Endothelial cell of umbilical vein (primary cell): ENCODE measurements at regions not wholly inside any gene's neighbourhood (a gene's known extent, or its start where the extent isn't known, plus 50 kb on each side); places are given as distances from the start of the nearest gene placed in this dataset.

ENCODE experiments used
- BruUV-seq: library from RNA; stranded (reverse); fragments of 400-500 nt; replicated peaks from 2 replicates; lab custom pipeline; 2021; lab: Mats Ljungman, UMichigan
- CTCF ChIA-PET: fragments of 300-600, 350-600 bp; sonication (Branson Sonifier 250); formaldehyde crosslinking; loops from one replicate; lab custom pipeline; 2021; ENCODE audit warnings: antibody characterized with exemption, inconsistent platforms; lab: Charles Lee
- POLR2A ChIA-PET: fragments of 300-600, 350-600 bp; sonication (Branson Sonifier 250); formaldehyde crosslinking; loops from one replicate; lab custom pipeline; 2021; ENCODE audit warnings: antibody characterized with exemption, inconsistent platforms; lab: Charles Lee
- DNase-seq: peaks from one replicate; pipeline ENCODE4 v3.0.0-alpha.2; 2011; ENCODE audit warnings: low read depth, low spot score
- FAIRE-seq: peaks from 2 replicates; lab custom pipeline; 2011; peaks lifted over from hg19 to GRCh38; lab: Jason Lieb, UNC
- H2AFZ ChIP-seq: 2 replicates; pipeline ENCODE4 v1.6.0; 2012; ENCODE audit warnings: low read depth, low read length, control low read depth, inconsistent platforms
- H3K27ac ChIP-seq: 2 replicates; pipeline ENCODE4 v1.5.1; 2011; ENCODE audit warnings: low read depth, mild to moderate bottlenecking, control low read depth, low read length, moderate library complexity; ENCODE audit not compliant: insufficient read depth
- H3K27me3 ChIP-seq, 2 experiments: 2 replicates each; pipeline versions ENCODE4 v1.6.0 to v1.6.1; 2011; ENCODE audit warnings: low read length in 2 of 2, mixed read lengths in 1 of 2; ENCODE audit not compliant: control insufficient read depth in 2 of 2, insufficient read depth in 2 of 2
- H3K36me3 ChIP-seq, 2 experiments: 2 replicates in 1 of 2; 3 replicates in 1 of 2; pipeline ENCODE4 v1.5.1; 2011; ENCODE audit warnings: low read length in 2 of 2, mild to moderate bottlenecking in 1 of 2, moderate library complexity in 1 of 2; ENCODE audit not compliant: control insufficient read depth in 2 of 2, insufficient read depth in 2 of 2; ENCODE audit errors: extremely low read depth in 1 of 2
- H3K4me1 ChIP-seq: 3 replicates; pipeline ENCODE4 v1.5.1; 2011; ENCODE audit warnings: mild to moderate bottlenecking, low read length; ENCODE audit not compliant: control insufficient read depth, insufficient read depth; ENCODE audit errors: extremely low read depth
- H3K4me2 ChIP-seq: 2 replicates; pipeline ENCODE4 v1.6.1; 2011; ENCODE audit warnings: low read length, control low read depth, mixed read lengths; ENCODE audit not compliant: insufficient read depth
- H3K4me3 ChIP-seq, 3 experiments: fragments of 200-600 bp in 1 of 3; sonication (generic), shearing (Covaris generic) in 1 of 3; replicated peaks in 1 of 3; 2 replicates each; pipeline ENCODE4 v1.5.1; 2011 to 2016; ENCODE audit warnings: control low read depth in 3 of 3, low read length in 3 of 3, mild to moderate bottlenecking in 2 of 3, inconsistent platforms in 1 of 3, low read depth in 1 of 3, moderate library complexity in 1 of 3; ENCODE audit not compliant: insufficient read depth in 1 of 3
- H3K79me2 ChIP-seq: 2 replicates; pipeline ENCODE4 v1.6.0; 2012; ENCODE audit warnings: low read length, inconsistent platforms; ENCODE audit not compliant: control insufficient read depth, insufficient read depth
- H3K9ac ChIP-seq: replicated peaks from 2 replicates; pipeline ENCODE3; 2011; ENCODE audit warnings: low read length, control low read depth; ENCODE audit not compliant: insufficient read depth; ENCODE audit errors: extremely low read depth
- H3K9me1 ChIP-seq: replicated peaks from 3 replicates; pipeline ENCODE4 v1.6.0; 2011; ENCODE audit warnings: mild to moderate bottlenecking, low read length; ENCODE audit not compliant: control insufficient read depth, insufficient read depth; ENCODE audit errors: extremely low read depth
- H3K9me3 ChIP-seq: replicated peaks from 2 replicates; pipeline ENCODE4 v1.5.1; 2012; ENCODE audit warnings: low read length, inconsistent platforms; ENCODE audit not compliant: control insufficient read depth, insufficient read depth
- H4K20me1 ChIP-seq: replicated peaks from 2 replicates; pipeline ENCODE3; 2011; ENCODE audit warnings: mild to moderate bottlenecking, low read length; ENCODE audit not compliant: control insufficient read depth, insufficient read depth; ENCODE audit errors: extremely low read depth
- CTCF ChIP-seq, 2 donors: IDR thresholded peaks; 1 replicate in 1 of 2; 2 replicates in 1 of 2; pipeline ENCODE4 v1.5.1; 2011; ENCODE audit warnings: low read length in 2 of 2, mild to moderate bottlenecking in 2 of 2, moderate library complexity in 2 of 2, control low read depth in 1 of 2, inconsistent platforms in 1 of 2, low read depth in 1 of 2; ENCODE audit not compliant: insufficient read depth in 1 of 2; ENCODE audit errors: extremely low read depth in 1 of 2
- EZH2 ChIP-seq: IDR thresholded peaks from 2 replicates; pipeline ENCODE4 v1.6.1; 2012; ENCODE audit warnings: borderline replicate concordance, low read depth, mild to moderate bottlenecking, moderate library complexity, low read length, inconsistent platforms; ENCODE audit not compliant: severe bottlenecking
- FOS ChIP-seq: IDR thresholded peaks from 2 replicates; pipeline ENCODE4 v1.6.1; 2011; ENCODE audit warnings: mild to moderate bottlenecking, low read length, moderate library complexity, borderline replicate concordance; ENCODE audit not compliant: insufficient read depth
- GATA2 ChIP-seq: IDR thresholded peaks from 2 replicates; pipeline ENCODE4 v1.7.0; 2011; ENCODE audit warnings: low read depth, mild to moderate bottlenecking, moderate library complexity, mixed read lengths, low read length; ENCODE audit not compliant: insufficient read length, insufficient read depth
- JUN ChIP-seq: IDR thresholded peaks from 2 replicates; pipeline ENCODE4 v1.6.1; 2011; ENCODE audit warnings: borderline replicate concordance, low read depth; ENCODE audit not compliant: insufficient read length, insufficient read depth
- MYC ChIP-seq: IDR thresholded peaks from one replicate; pipeline ENCODE4 v1.6.1; 2011; ENCODE audit warnings: mild to moderate bottlenecking, low read depth, low read length
- POLR2A ChIP-seq: IDR thresholded peaks from 2 replicates; pipeline ENCODE4 v1.6.1; 2012; ENCODE audit warnings: low read depth, mild to moderate bottlenecking, control low read depth, low read length
- POLR2AphosphoS5 ChIP-seq: IDR thresholded peaks from 2 replicates; pipeline ENCODE4 v1.6.1; 2012; ENCODE audit warnings: low read depth, mild to moderate bottlenecking, control low read depth, low read length, moderate library complexity; ENCODE audit not compliant: insufficient read depth
- dilution Hi-C: fragments of 300-500 bp; cut with MboI; formaldehyde crosslinking; loops from one replicate; pipeline ENCODE4 v1.15.0; 2019; ENCODE audit warnings: low sequenced_read_pairs; ENCODE audit not compliant: extremely low pct_ligation_motif_present
- intact Hi-C: fragments of 100-400 bp; cut with micrococcal nuclease; formaldehyde crosslinking; loops from one replicate; pipeline ENCODE4 v1.10.0; 2022
- TF ChIP-seq, protein P1 (sequence below): IDR thresholded peaks from 2 replicates; pipeline ENCODE4 v1.6.1; 2011; ENCODE audit not compliant: insufficient read depth, insufficient read length

DNA sequence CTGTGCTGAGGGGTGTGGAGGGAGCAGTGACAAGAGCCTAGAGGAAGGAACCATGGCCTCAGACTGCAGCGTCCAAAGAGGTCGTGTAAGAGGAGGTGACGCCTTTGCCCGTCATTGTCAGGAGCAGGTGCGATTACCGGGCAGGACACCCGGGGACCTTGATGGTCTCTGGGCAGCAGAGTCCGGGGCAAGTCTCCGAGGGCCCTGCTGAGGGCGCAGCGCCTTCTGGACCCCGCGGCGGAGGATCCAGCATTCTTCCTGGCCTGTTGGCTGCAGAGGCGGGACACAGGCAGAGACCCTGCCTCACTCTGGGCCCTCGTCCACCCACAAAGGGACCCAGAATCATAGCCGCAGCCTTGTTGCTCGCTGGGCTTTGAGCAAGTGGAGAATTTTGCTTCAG lies 1168.8 kb downstream of the BRD1 start:
- Histone ChIP-seq H3K27me3 (no peaks in the 10 kb centered on the region), H2AFZ (no peak overlapping the region), H3K4me1 (no peaks in the 10 kb centered on the region), H3K4me2 (no peak overlapping the region), H3K27ac (no peak overlapping the region), H3K36me3 (no peaks in the 10 kb centered on the region), H4K20me1 (no peaks in the 10 kb centered on the region), H3K79me2 (no peaks in the 10 kb centered on the region), H3K9me3 (peaks cover 10% of the 10 kb centered on the region), H3K9me1 (no peaks in the 10 kb centered on the region), H3K9ac (no peak overlapping the region), H3K4me3 (no peak overlapping the region)
- ChIA-PET POLR2A (no interaction called here), CTCF (no interaction called here)
- dilution Hi-C loops (no loop called here), intact Hi-C loops (no loop called here)
- no TSS peak for BruUV-seq
- FAIRE-seq (no peak), DNase-seq (no peak)
- TF ChIP-seq, protein P1, sequence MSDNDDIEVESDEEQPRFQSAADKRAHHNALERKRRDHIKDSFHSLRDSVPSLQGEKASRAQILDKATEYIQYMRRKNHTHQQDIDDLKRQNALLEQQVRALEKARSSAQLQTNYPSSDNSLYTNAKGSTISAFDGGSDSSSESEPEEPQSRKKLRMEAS: no peak
- TF ChIP-seq POLR2AphosphoS5: no peak
- TF ChIP-seq MYC: no peak
- no peak for TF ChIP-seq JUN
- TF ChIP-seq FOS: no peak
- no peak for TF ChIP-seq CTCF (IDR thresholded peaks at IDR 0.05; ENCODE audit: extremely low read depth in 1 of 2, insufficient read depth in 1 of 2, low read depth in 1 of 2, low read length in 2 of 2)
- no peak for TF ChIP-seq GATA2
- TF ChIP-seq POLR2A: no peak
- TF ChIP-seq EZH2: no peak
